ENCODE measurements at regions not wholly inside any gene's neighbourhood (a gene's known extent, or its start where the extent isn't known, plus 50 kb on each side); places are given as distances from the start of the nearest gene placed in this dataset.
"Not testable (repeated sequence)": the region's sequence is repeated elsewhere in the genome, so short reads cannot be mapped to it uniquely, and the experiment has no call there.

GRCh38 chr20:50453533-50454244 is 56.5 kb upstream of the PTPN1 start (continued):
- no peak for TF ChIP-seq AFF4 (CRISPR knock-in tag; IDR thresholded peaks at IDR 0.05; ENCODE audit: borderline replicate concordance)
- no peak for TF ChIP-seq CREB1 (CRISPR knock-in tag; IDR thresholded peaks at IDR 0.05)
- no peak for TF ChIP-seq ATF1 (CRISPR knock-in tag; IDR thresholded peaks at IDR 0.05)
- TF ChIP-seq IRF1 (CRISPR knock-in tag; IDR thresholded peaks at IDR 0.05), result no peak
- no peak for TF ChIP-seq CTCF (IDR thresholded peaks at IDR 0.05)
- no peak for TF ChIP-seq ERG (CRISPR knock-in tag; IDR thresholded peaks at IDR 0.05)

GRCh38 chr20:50455245-50455644 is 54.9 kb upstream of the PTPN1 start:
- H3K27ac Mint-ChIP-seq; H3K36me3 Mint-ChIP-seq; H3K9me3 Mint-ChIP-seq; H3K27me3 Mint-ChIP-seq (ENCODE audit: low read depth); H3K4me3 Mint-ChIP-seq; ATAC-seq; DNase-seq (ENCODE audit: low spot score); POLR2A ChIA-PET: not testable (repeated sequence)
- peaks cover 23% of the 10 kb centered on the region for H3K4me1 Mint-ChIP-seq
- CTCF ChIA-PET, result interaction anchor here (0.8 to 2.2 kb wide), 3 partner anchors 15 to 55 kb away, joined by 4 to 9 read pairs (median 5); no protein-coding TSS in a partner anchor

GRCh38 chr20:50455656-50456451 is 54.3 kb upstream of the PTPN1 start:
- no peak for DNase-seq (ENCODE audit: low spot score)
- TF ChIP-seq GABPB1 (CRISPR knock-in tag; IDR thresholded peaks at IDR 0.05) (peak; percentile 73), ZNF232 (CRISPR knock-in tag; IDR thresholded peaks at IDR 0.05) (no peak)
- no peak for ATAC-seq
- H3K4me3 Mint-ChIP-seq, result no peak overlapping the region
- CTCF ChIA-PET, result interaction anchor here (1.8 to 2.2 kb wide), 2 partner anchors 14 to 56 kb away, joined by 5 to 9 read pairs; no protein-coding TSS in a partner anchor
- H3K4me1 Mint-ChIP-seq, result peaks cover 19% of the 10 kb centered on the region
- POLR2A ChIA-PET, result no interaction called here
- no peaks in the 10 kb centered on the region for H3K9me3 Mint-ChIP-seq
- H3K27me3 Mint-ChIP-seq (ENCODE audit: low read depth), result no peaks in the 10 kb centered on the region; the same call in 1 of the 2 replicates
- H3K36me3 Mint-ChIP-seq, result no peaks in the 10 kb centered on the region
- H3K27ac Mint-ChIP-seq, result no peak overlapping the region

Measured in WTC11 (cell line).